Mucosa of descending colon (tissue), 3 donors: ENCODE measurements at regions not wholly inside any gene's neighbourhood (a gene's known extent, or its start where the extent isn't known, plus 50 kb on each side); places are given as distances from the start of the nearest gene placed in this dataset.

ENCODE experiments used
- ATAC-seq: fragments of 200-7000 bp; cut with Tn5 transposase; one replicate; pipeline ENCODE4 v1.9.1; 2020; ENCODE audit warnings: mild to moderate bottlenecking, moderate library complexity
- DNase-seq, 3 donors: peaks; one replicate each; pipeline ENCODE4 v3.0.0-alpha.2; 2020
- H3K36me3 ChIP-seq: fragments of 200-600 bp; one replicate; pipeline ENCODE4 v1.8.0; 2021; ENCODE audit warnings: low read depth, mild to moderate bottlenecking
- H3K4me1 ChIP-seq: fragments of 200-600 bp; one replicate; pipeline ENCODE4 v1.8.0; 2021; ENCODE audit warnings: low read depth, mild to moderate bottlenecking
- H3K4me3 ChIP-seq: fragments of 200-600 bp; one replicate; pipeline ENCODE4 v1.8.0; 2021; ENCODE audit warnings: mild to moderate bottlenecking
- H3K9me3 ChIP-seq: fragments of 200-600 bp; one replicate; pipeline ENCODE4 v1.8.0; 2021; ENCODE audit warnings: mild to moderate bottlenecking
- intact Hi-C, 2 donors: fragments of 100-400 bp; cut with DNase I in 1 of 2; cut with micrococcal nuclease in 1 of 2; formaldehyde crosslinking; loops; one replicate each; pipeline versions ENCODE4 v1.11.0 to v1.11.1; 2022; cut with DNase I, micrococcal nuclease
- TF ChIP-seq, protein P1 (sequence below): fragments of 200-600 bp; IDR thresholded peaks from one replicate; pipeline ENCODE4 v1.8.0; 2022; ENCODE audit warnings: antibody characterized with exemption, mild to moderate bottlenecking
- donor health status: DM: no; HTN: no; CAD: no; lungs with moderate emphysema.
- donor health status: DM: no; HTN: no; CAD: no.
- donor health status: DM: no; HTN: yes; CAD: no.

GRCh38 chr5:167889276-167889675 is 402.2 kb upstream of the WWC1 start:
- intact Hi-C loops: no loop called here
- ATAC-seq: no peak
- no peak for DNase-seq

DNA sequence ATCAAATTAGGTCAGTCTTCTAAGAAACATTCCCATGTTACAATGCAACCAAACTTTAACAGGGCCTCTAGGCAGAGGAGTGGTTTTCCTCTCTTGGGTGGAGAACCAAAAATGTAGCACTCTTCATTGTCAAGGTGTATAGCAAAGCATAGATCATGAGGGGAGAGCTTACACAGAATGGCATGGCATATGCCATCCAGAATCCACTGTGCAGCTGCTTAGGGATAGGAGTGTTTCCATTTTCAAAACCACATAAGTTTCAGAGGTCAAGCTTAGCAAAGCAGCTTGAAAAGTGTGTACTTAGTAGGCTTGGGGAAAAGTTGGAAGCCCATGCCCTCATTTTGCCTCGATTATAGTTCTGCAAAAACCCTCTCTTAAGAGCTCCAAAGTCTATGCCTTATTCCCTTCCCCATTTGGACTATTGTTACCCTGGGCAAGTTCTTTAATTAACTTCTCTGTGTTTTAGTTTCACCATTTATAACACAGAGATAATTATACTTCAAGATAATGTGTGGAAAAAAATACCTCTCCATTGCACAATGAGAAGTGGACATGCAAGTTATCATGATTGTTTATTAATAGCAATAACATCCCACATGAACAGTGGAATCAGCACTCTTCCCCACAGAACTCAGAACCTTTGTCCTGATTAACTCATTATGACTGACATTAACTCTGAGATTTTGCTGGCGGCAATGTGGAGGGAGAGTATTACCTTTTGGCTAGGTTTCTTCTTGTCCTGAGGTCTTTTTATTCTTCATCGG is 398.9 kb upstream of the WWC1 start:
- no peak for ATAC-seq
- DNase-seq: no peak
- H3K4me3 ChIP-seq: no peak overlapping the region
- H3K36me3 ChIP-seq: no peaks in the 10 kb centered on the region
- TF ChIP-seq, protein P1, sequence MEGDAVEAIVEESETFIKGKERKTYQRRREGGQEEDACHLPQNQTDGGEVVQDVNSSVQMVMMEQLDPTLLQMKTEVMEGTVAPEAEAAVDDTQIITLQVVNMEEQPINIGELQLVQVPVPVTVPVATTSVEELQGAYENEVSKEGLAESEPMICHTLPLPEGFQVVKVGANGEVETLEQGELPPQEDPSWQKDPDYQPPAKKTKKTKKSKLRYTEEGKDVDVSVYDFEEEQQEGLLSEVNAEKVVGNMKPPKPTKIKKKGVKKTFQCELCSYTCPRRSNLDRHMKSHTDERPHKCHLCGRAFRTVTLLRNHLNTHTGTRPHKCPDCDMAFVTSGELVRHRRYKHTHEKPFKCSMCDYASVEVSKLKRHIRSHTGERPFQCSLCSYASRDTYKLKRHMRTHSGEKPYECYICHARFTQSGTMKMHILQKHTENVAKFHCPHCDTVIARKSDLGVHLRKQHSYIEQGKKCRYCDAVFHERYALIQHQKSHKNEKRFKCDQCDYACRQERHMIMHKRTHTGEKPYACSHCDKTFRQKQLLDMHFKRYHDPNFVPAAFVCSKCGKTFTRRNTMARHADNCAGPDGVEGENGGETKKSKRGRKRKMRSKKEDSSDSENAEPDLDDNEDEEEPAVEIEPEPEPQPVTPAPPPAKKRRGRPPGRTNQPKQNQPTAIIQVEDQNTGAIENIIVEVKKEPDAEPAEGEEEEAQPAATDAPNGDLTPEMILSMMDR: no peak
- no peaks in the 10 kb centered on the region for H3K9me3 ChIP-seq
- no peaks in the 10 kb centered on the region for H3K4me1 ChIP-seq
- intact Hi-C loops: no loop called here

More at GRCh38 chr5:167889276-167889675, 402.2 kb upstream of the WWC1 start:
- Histone ChIP-seq H3K4me1 (no peaks in the 10 kb centered on the region), H3K9me3 (no peaks in the 10 kb centered on the region), H3K4me3 (no peak overlapping the region), H3K36me3 (no peaks in the 10 kb centered on the region)
- TF ChIP-seq, protein P1: no peak

GRCh38 chr5:167893271-167893670 is 398.2 kb upstream of the WWC1 start:
- TF ChIP-seq, protein P1: no peak
- no peak for ATAC-seq
- H3K4me3 ChIP-seq: no peak overlapping the region
- H3K9me3 ChIP-seq: no peaks in the 10 kb centered on the region
- no peaks in the 10 kb centered on the region for H3K4me1 ChIP-seq
- H3K36me3 ChIP-seq: no peaks in the 10 kb centered on the region
- no peak for DNase-seq
- intact Hi-C loops: no loop called here

DNA sequence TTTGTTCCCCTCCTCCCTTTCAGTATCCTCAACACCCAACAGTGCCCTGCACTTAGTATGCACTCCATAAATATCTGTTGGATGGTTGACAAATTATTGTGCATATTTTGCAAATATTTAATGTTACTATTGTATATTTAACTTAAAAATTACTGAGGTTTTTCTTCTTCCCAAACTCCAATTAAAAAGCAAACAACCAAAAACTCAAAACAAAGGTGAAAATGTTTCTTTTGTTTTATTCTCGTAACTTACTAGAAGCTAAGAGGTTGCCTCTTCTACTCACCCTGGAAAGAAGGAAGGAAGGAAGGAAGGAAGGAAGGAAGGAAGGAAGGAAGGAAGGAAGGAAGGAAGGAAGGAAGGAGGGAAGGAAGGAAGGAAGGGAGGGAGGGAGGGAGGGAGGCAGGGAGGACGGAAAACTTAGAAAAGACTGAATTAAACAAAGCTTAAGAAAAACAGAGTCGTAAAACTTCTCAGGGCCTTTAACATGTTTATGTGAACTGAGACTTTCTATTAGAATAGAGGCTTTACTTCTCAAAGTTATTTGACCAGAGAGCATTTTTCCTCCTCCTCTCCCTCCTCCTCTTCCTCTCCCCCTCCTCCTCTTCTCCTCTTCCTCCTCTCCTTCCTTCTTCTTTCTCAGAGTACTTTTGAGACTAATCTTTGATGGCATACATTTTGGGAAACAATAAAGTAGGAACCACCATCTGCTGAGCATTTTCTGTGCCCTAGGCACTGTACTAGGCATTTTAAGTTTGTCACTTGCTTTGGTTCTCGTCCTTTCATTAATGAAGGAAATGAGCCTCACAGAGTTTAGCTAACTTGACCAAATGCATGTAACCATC is 396.6 kb upstream of the WWC1 start:
- no peak for ATAC-seq
- no peak for DNase-seq
- no peaks in the 10 kb centered on the region for H3K36me3 ChIP-seq
- H3K4me3 ChIP-seq: no peak overlapping the region
- H3K4me1 ChIP-seq: no peaks in the 10 kb centered on the region
- intact Hi-C loops: no loop called here
- H3K9me3 ChIP-seq: no peaks in the 10 kb centered on the region
- TF ChIP-seq, protein P1: no peak

- Histone ChIP-seq H3K9me3 (no peaks in the 10 kb centered on the region), H3K4me1 (no peaks in the 10 kb centered on the region), H3K4me3 (no peak overlapping the region), H3K36me3 (no peaks in the 10 kb centered on the region)
- DNase-seq (no peak), ATAC-seq (no peak)
- intact Hi-C loops: no loop called here
- TF ChIP-seq, protein P1: no peak
Measured at GRCh38 chr5:167895899-167896659, 395.4 kb upstream of the WWC1 start.
